GM12872 (cell line): ENCODE measurements at regions not wholly inside any gene's neighbourhood (a gene's known extent, or its start where the extent isn't known, plus 50 kb on each side); places are given as distances from the start of the nearest gene placed in this dataset.

ENCODE experiments used
- TF ChIP-seq, protein P1 (sequence below): IDR thresholded peaks from 3 replicates; pipeline ENCODE4 v1.5.1; 2011; ENCODE audit warnings: low read depth, mild to moderate bottlenecking, low read length, moderate library complexity; ENCODE audit not compliant: insufficient read depth

DNA sequence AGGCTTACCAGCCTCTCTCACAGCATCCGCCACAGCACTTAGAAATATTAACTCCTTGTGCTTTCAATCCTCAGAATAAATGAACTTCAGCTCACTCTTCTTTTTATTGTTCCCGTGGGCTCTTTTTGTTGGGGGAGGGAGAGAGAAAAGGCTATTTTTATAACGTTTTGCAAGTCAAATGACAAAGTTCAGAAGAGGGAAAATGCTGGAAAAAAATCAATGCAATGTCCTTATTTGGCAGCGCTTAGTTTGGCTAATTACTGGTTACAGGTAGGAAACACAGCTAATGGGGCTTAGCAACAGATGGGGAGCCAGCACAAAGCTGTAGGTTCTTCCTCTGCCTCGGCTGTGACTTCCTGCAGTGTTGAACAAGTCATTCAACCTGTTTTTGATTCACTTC lies 1067.0 kb upstream of the MAP3K7 start:
- TF ChIP-seq, protein P1, sequence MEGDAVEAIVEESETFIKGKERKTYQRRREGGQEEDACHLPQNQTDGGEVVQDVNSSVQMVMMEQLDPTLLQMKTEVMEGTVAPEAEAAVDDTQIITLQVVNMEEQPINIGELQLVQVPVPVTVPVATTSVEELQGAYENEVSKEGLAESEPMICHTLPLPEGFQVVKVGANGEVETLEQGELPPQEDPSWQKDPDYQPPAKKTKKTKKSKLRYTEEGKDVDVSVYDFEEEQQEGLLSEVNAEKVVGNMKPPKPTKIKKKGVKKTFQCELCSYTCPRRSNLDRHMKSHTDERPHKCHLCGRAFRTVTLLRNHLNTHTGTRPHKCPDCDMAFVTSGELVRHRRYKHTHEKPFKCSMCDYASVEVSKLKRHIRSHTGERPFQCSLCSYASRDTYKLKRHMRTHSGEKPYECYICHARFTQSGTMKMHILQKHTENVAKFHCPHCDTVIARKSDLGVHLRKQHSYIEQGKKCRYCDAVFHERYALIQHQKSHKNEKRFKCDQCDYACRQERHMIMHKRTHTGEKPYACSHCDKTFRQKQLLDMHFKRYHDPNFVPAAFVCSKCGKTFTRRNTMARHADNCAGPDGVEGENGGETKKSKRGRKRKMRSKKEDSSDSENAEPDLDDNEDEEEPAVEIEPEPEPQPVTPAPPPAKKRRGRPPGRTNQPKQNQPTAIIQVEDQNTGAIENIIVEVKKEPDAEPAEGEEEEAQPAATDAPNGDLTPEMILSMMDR = no peak

DNA sequence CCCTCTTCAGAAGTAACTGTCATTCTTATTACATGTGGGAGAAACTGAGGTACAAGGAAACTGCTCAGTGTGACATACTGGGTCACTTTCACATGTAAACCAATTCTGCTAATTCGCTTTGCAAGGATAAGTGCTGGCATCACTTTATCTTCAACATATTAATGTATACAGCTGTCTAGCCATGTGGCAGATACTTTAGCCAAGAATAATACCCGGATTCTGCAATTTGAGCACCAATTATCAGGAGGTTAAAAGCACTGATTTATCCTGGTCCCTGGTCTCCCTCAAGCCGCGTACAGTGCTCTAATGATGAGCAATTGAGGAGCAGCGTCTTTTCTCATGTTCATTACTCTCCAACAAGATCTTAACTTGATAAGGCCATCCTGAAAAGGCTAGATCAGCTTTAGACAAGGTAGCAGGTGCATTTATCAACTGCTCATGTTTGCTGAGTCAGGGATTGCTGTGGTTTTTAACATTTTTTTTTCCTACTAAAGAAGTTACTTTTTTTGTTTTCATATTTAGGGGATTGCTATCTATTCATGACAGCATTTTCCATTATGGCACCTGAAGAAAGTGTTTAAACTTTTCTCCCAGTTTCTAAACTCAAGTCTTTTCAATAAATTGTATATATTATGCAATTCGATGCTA lies 1066.3 kb upstream of the MAP3K7 start:
- TF ChIP-seq, protein P1 = no peak

DNA sequence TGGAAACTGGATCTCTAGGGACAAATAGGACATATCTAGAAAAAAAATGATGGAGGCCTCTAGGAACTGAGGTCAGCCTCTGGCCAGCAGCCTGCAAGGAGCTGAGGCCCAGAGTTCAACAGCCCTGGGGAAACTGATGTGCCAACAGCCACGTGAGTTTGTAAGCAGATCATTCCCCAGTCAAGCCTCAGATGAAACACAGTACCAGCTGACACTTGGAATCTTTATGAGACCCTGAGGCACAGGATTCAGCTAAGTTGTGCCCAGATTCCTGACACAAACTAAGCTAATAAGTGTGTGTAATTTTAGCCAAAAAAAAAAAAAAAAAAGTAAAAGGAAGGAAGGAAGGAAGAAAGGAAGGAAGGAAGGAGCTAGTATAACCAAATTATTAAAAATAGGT lies 1059.8 kb upstream of the MAP3K7 start:
- TF ChIP-seq, protein P1 = no peak

DNA sequence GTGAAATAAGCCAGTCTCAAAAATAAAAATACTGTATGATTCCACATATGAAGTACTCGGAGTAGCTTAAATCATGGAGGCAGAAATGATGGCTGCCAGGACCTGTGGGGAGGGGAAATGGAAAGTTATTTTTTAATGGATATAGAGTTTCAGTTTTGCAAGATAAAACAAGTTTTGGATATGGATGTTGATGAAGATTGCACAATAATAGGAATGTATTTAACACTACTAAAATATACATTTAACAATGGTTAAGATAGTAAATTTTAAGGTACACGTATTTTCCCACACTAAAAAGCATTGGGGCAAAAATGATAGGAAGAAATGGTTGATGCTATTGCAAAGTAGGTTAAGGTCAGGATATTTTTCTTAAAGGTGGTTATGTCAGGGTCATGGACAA lies 1058.9 kb upstream of the MAP3K7 start:
- TF ChIP-seq, protein P1 = no peak

DNA sequence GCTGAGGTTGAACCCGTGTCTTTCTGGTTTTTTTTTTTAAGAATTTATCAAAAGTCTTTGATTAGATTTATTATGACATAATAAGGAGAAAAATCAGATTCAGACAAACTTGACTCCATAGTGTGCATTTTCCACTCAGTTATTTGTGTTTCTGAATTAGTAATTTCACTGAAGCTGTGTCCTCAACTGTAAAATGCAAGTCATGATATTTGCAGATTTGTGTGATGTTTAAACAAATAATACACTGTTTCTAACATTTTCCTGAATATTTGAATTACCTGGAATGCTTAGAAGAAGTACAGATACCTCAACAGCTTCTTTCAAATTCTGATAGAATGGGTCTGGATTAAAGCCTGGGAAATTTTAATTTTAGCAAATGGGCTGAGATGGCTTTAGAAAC lies 1050.3 kb upstream of the MAP3K7 start:
- TF ChIP-seq, protein P1 = no peak

DNA sequence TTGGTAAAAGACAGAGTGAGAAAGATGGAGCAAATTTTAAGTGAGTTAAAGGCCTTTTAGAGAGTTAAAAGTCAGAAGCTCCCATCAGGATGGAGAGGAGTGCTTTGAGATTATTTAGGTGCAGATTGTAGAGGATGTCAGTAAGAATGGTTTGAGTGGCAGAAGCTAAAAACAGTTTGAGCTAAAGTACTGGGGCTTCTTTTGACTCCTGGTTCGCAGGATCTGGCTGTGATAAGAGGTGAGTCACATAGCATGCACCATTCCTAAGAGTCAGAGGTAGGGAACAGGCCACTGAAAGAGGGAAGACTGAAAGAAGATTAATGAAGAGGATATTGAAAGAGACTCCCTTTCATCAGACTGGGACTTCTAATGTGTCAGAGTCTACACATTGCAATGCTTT lies 1047.9 kb upstream of the MAP3K7 start:
- TF ChIP-seq, protein P1 = no peak

DNA sequence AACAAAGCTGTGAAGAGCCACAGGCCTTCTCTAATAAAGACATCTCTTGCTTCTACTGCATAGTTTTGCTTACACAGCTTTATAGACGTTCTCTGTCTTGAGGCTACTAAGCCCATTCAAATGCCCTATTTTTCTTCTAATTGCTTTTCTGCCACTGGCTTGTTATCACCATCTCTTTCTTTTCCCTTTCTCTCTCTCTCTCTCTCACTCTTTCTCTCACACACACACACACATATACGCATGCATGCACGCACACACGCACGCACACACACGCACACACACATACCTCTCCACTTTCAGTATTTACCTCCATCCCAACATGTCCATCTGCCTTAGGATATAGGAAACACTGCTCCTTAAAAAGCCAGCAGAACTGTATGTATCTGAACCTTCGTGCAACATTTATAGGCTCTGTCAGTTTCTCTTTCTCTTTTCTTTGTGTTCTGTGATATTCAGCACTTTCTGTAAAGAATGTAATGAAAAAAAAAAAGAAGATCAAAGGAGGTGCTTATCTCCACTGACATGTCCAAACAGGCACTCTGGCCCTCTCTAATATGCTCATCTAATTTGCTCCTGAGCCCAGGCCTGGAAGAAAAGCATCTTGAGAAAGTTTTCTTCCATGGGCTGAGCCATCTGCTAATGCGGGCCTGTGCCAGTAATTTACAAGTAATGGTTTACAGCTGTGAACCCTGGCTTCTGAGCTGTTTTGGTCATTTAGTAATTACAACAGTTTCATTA lies 1046.7 kb upstream of the MAP3K7 start:
- TF ChIP-seq, protein P1 = no peak
